GM21447 (cell line): ENCODE measurements at regions not wholly inside any gene's neighbourhood (a gene's known extent, or its start where the extent isn't known, plus 50 kb on each side); places are given as distances from the start of the nearest gene placed in this dataset.

Experiments used
- ATAC-seq: cut with Tn5 transposase; IDR thresholded peaks from one replicate; pipeline ENCODE4 v1.9.1; 2021; ENCODE audit not compliant: unreplicated experiment

DNA sequence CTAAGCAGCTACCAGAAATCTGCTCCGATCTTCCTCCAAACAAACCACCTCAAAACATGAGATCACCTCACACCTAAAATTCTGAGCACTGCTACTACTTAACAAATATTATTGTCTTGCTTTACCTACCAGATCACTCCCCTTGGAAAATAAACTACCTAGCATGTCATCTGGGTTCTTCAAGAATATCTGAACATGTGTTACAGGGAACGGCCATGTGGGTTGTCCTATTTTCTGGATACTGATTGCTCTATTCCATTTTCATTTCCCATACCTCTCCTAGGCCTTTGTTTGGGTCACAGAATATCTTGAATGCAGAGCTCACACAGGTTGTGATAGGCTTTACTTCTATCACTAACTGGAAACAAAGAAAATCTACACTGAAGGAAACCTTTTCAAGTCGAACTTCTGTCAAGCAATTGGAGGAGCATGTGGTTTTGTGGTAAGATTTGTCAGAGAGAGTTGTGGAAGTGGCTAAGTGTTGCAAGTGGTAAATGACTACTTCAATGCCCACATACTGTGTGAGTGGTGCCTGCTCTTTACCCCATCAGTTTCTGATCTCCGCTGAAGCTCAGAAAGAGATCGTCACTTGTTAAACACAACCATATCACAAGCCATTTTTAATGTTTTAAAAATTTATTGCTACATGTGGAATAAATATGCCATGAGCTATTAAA lies 739.1 kb upstream of the ZEB2 start:
- no peak for ATAC-seq

DNA sequence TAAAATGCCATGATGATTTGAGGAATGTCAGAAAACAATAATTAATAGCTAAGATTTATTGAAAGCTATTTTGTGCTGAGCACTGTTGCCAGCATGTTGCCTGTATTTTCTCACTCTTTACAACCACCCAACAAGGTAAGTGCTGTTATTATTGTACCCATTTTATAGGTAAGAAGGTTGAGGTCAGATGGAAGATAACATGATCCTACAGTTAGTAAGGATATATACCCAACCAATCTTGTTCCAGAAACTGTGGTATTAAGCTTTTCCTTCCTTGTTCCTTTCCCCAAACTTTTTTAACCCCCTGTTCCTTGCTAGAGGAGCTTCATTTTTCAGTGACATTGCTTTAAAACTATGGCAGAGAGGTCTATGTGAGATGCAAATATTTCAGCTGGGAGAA lies 738.0 kb upstream of the ZEB2 start:
- no peak for ATAC-seq

DNA sequence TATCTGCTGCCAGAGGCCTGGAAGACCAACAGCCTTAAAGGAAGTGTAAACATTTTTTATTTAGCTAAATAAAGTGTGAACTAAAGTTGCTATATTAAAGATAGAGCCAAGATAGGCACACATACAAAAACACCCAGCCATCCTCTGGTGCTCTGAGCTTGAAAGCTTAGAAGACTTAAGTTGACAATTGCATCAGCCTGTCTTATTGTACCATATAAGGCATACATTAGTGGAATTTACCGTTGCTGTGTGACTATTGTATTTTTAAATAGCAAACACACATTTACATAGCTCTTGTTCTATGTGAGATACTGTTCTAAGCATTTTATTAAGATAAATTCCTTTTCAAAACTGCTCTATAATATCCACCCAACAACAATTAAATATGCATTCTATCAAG lies 736.6 kb upstream of the ZEB2 start:
- ATAC-seq, result no peak

- no peak for ATAC-seq
Measured at GRCh38 chr2:145254291-145254690, 734.4 kb upstream of the ZEB2 start.

DNA sequence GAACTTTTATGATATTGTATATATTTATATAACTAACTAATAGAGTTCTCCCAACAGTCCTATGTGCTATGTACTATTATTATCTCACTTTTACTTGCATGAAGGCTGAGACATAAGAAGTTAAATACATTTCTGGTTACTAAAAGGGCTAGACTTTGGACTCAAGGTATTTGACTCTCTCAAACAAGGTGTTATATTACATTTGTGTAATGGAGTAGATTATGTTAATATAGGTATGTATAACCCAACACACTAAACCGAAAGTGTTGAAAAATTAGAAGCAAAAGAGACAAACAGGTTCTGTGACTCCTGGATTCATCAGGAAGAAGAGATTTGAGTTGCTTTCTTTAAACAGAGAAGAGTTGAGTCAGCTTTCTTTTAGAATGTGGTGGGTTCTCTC lies 733.6 kb upstream of the ZEB2 start:
- ATAC-seq, result no peak

DNA sequence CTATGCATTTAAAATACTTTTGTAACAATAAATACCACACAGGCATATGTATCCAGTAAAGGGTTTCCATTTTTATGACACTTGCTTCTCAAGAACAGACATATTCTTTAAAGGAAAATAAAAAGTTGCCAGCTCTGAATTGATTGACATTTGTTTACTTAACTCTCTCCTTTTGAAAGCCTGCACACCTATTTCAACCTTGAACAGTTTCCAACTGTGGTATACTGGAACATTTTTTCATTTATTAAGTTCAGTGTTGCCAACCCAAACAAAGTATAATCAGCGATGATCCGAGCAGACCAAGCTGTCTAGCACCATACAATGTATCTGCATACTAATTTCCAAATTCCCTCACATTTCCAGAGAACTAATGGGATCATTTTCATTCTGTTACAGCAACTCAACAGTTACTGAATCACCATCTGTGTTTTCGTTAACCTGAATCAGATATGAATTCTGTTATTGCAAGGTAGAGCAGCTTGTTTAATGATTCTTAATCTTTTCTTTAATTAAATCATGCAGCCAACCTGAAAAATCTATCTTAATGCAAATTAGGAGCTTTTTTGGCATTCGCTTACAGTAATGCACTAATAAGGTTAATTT lies 725.5 kb upstream of the ZEB2 start:
- ATAC-seq, result no peak

- no peak for ATAC-seq
Measured at GRCh38 chr2:145235312-145235711, 715.4 kb upstream of the ZEB2 start.

DNA sequence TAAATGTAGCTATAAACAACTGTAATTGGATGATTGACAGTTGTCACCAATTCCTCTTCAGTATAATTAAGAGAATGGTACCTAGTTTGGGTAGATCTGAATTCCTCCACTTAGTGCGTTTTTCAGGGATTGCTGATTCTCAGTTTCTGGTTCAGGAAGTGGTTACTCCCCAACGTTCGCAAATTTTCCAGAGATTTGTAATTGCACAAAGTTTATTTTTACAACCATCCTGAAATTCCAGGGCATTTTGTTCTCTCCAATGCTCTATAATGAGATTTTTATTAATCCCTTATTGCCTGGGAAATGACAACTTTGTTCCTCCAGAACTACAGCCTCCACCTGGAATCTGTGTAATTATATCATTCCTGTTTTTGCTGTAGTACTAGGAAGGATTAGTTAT lies 710.6 kb upstream of the ZEB2 start:
- ATAC-seq, result no peak

GRCh38 chr2:145228506-145228905 lies 708.6 kb upstream of the ZEB2 start:
- no peak for ATAC-seq

DNA sequence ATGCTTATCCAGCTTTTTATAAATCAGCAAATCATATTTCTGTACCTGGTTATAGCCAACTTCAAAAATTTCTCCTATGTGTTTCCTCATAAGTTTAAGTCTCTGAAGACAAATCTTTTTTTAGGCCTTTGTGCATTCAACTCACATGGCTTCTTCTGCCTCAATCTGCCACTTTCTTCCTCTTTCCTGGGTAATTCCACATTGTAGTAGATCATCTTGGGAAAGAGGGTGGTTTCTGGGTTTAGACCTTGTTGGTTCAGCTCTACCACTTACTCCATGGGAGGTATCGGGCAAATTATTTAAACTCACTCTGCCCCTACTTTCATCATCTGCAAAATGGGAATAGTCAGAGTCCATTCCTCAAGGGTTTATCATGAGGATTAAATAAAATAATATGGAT lies 707.0 kb upstream of the ZEB2 start:
- no peak for ATAC-seq

DNA sequence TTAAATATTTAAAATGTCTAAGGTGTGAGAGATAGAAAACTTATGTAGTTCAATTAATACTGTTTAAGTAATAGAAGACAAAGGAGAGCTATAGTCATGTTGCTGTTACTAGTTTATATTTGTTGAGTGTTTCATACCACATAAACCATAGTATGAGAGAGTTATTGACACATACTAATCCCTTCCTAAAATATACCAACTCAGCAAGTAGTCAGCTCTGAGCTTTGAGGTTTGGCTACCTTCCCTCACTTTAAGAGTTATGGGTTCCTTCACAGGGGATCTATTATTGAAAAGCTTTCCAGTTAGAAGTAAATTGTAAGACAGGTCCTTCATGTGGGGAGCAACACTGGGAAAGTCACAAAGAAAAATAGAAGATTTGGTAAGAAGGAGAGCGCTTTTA lies 701.6 kb upstream of the ZEB2 start:
- ATAC-seq, result no peak

DNA sequence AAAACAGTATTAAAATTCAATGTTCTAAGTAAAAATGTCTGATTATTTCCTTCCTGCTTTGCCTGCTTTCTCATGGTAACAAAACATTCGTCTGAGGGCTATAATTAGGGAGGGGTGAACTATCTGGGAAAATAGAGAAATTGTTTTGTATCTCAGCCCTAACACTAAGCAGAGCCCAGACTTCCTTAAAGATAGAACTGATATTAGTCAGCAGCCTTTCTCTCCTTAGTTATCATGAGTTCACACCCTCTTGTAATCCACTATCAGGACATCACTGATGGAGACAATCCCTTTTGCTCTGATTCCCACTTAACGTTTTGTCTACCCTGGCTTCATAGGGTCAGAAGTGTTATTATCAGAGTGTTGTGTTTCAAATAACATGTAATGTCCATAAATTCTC lies 701.1 kb upstream of the ZEB2 start:
- ATAC-seq, result no peak

GRCh38 chr2:145220496-145220895 lies 700.6 kb upstream of the ZEB2 start:
- no peak for ATAC-seq

- ATAC-seq, result no peak
Measured at GRCh38 chr2:145207884-145208283, 688.0 kb upstream of the ZEB2 start.

- ATAC-seq, result no peak
Measured at GRCh38 chr2:145206496-145207281, 686.8 kb upstream of the ZEB2 start.

DNA sequence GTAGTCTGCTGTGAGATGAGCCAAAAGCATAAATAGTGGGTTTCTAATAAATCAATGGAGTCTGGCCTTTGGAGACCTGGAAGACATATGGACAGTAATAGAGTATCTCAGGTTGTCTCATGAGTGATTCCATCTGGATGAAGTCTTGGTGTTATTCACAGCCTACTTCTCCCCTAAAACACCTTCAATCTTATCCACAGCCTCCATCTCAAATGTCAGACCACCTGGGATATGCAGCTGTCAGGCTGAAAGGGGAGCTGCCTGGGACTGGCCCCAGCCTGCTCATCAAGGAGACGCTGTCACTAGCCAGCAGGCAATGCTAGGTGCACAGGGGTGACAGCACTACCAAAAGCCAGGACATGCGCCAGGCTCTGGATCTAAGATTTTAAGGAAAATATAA lies 684.0 kb upstream of the ZEB2 start:
- no peak for ATAC-seq

DNA sequence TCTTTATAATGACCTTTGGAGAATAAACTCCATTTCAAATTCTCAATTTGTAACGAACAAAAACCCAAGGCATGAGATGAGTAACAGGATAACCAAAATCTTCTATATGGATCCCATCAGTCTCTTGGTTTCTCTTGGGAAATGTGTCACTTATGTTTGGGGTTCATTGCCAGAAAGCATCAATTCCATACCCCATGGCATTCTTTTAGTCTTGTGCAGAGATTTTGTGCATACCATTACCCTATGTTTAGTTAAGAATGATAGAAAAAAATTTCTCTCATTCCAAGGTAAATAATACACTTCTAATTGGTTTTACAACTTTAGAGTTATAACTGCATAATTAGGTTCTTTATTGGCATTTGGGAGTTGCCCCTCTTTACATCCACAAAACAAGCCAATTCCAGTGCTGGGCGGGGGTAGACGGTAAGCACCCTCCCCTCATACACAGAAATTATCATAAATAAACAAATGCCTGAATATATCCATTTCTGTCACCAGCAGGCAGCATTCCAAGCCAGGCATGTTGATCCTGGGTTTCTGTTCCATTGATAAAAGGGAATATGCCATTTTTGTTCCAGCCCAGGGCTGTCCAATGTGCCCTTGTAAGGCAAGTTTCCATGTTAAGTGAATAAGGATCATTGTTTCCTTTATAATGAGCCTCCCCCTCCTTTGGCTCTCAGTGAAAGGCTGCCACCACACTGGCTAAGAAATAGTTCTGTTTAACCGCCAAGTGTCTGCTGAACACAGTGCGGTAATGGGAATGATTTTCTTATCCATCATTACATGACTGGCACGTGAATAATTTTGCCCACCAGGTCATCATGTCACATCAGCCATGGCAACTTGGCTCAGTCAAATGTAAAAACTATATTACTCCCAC lies 680.1 kb upstream of the ZEB2 start:
- no peak for ATAC-seq

DNA sequence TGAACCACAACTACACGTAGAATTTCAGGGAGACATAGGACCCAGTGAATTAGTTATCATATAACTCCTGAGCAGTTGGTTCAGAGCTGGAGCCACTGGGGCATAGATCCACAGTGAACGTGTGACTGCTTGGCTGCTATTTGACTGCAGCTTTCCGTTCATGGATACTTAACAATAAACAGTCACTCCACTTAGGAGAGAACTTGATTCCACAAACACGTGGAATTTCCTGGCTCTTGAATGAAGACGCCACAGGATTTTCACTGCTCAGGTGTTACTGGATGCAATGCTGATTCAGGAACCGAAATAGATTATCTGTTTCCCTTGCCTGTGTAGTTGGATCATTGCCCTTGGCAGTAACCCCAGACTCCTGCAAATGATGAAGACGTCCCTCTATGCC lies 679.1 kb upstream of the ZEB2 start:
- ATAC-seq, result no peak

GRCh38 chr2:145198555-145198954 lies 678.6 kb upstream of the ZEB2 start:
- ATAC-seq, result no peak

DNA sequence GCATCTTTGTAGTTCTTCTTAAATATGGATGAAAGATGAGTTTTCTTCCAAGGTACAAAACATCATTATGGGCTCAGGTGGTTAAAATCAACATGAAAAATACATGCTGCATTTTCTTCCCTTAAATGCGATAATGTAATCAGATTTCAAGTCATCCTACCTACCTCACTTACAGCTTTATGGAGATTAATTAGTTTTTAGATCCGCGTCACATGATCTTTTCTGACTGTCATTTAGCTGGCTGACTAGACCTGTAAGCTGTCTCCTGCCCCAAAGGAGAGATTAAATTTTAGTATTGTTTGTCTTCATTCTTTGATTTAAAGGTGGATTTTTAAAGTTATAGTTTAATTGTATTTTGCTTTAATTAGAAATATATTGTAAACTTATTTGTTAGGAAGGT lies 678.0 kb upstream of the ZEB2 start:
- no peak for ATAC-seq

DNA sequence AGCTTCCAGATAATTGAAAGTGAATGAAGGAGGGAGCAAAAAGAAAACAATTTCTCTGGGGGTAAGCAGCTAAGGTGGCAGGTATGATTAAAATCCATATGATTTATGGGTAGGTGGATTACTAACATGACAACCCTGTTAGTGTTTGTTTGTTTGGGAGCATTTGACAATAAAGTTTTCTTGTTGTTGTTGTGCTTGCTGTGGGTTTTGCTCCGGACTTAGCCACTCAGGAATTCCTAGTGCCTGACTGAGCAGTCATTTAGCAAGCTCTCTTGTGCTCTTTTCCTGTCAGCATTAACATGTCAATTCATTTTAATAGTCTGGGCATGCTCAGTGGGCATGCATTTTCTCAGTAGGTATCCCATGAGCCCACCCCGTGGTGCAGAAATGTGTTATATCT lies 674.8 kb upstream of the ZEB2 start:
- no peak for ATAC-seq
